NCI-H69 (cell line): ENCODE measurements at regions not wholly inside any gene's neighbourhood (a gene's known extent, or its start where the extent isn't known, plus 50 kb on each side); places are given as distances from the start of the nearest gene placed in this dataset.

ENCODE experiments used
- DNase-seq: peaks from one replicate; lab custom pipeline; 2025; lab: John Stamatoyannopoulos, UW

DNA sequence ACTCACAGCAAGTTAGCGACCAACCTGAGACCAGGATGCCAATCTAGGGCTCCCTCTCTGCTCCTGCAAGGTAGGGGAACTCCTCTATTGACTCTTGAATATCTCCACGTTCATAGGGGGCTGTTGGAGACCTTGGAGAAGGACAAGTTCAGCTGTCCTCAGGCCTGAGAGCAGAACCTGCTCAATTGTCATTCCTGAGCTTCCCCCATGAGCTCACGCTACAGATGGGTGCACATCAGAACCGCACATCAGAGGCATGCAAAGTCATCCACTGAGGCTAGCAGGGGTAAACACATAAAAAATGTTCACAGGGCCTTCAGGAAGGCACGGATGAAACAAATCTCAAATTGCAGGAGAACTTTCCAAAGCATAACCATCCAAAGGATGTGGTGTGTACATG lies 168.8 kb upstream of the ZNF507 start:
- DNase-seq: no peak

DNA sequence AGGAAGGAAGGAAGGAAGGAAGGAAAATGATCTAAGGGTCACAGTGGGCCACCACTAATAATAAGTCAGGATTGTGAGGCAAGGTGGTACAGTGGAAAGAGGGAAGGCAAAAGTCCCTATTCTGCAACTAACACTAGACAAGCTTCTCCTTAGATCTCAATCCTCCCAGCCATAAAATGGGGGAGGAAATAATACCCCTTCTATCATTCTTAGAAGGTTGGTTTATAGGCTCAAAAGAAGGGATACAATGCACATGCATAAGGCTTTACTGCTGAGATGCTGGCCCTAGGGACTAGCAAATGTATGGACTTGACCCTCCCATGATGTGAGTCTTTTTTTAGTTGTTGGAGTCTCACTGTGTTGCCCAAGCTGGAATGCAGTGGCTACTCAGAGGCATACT lies 167.7 kb upstream of the ZNF507 start:
- no peak for DNase-seq

DNA sequence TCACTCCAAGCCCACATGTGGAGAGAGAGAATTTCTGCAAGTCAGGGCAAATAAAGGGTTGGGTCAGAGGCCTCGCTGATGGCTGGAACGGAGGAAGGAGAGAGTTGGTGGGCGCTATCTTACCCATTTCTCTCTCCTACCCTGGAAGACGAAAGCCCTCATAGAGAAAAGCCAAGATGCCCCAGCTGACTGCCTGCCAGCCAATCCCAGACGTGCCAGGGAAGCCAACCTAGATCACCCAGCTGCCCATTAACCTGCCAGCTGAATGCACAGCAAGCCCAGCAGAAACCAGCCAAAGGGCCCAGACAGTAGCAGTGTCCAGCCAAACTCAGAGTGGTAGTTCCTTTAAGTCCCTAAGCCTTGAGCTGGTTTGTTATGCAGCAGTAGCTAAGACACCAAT lies 167.0 kb upstream of the ZNF507 start:
- no peak for DNase-seq

DNA sequence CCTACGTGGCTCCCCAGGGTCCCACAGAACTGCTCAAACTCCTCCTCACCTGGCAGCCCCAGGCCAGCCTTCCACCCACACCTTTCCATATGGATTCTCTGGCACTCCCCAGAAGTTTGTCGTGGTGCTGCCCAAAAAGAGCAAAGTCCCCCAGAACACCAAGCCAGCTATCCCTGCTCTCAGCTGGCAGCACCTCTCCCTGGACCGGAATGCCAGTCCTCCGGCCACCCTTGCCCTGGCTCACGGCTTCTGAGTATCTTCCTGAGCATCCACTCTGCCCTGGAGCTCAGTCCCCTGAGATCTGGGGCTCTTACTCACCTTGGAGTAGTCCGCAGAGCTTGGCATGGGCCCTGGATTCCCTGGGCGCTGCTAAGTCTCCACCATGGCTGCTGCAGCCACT lies 166.5 kb upstream of the ZNF507 start:
- no peak for DNase-seq

DNA sequence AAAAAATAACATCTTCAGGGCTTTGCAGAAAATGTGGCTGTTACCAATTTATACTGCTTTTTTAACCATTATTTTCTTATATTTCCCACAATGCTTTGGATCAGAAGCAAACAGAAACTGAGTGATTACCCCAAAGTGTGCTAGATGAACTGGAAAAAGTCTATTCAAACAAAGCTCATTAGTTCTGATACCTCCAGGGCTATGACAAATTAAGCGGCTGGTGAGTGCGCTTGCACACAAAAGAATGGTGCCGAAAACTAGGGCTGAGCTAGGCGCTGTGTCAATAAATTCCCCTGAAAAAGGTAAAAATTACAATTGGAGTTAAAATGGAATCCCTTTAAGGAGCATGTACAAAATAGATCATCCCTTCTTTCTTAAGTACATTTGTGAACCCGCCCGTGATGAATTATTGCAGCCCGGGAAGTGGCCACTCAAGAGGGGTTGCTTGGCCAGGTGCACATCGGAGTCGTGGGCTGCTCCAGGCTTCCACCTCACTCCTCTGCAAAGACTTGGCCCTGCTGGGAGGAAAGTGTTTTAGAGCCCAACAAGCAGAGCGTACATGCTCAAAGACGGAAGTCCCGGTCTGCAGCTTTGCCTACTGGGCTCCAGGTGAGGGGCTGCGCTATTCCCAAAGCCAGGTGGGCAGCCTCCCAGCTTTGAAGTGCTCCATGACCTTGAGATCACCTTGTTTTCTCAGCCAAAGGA lies 164.0 kb upstream of the ZNF507 start:
- no peak for DNase-seq

DNA sequence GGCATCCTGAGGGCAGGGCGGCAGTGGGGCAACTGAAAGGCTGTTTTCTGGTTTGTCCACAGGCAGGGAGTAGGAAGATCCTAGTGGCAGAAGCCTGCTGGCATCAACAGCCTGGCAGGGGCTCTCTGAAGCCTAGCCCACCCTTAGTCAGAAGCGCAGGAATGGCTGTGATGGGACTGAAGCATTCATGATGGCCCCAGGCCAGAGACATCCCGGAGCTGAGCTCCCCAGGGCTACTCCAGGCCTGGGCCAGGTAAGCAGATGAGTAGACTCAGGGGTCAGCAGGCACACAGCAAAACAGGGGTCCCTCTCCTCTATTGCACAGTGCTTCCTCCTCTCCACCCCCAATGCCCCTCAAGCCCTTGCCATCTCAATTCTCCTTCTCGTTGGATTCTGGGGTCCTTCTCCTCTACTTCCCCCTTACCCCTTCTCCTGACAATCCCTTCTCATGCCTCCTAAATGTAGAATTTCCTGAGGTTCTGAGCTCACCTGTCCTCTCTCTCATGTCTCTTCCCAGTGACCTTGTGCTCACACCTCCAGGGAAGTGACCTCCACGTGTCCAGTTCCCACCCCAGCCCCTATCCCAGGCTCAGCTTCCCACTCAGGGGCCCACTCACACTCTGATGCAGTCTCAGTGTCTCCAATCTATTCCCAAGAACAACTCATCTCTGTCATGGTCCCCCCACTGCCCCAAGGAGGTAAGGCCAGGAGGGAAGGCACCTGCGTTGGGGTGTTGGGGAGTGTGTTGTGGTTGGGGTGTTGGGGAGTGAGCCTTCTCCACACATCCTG lies 158.7 kb upstream of the ZNF507 start:
- DNase-seq: no peak

DNA sequence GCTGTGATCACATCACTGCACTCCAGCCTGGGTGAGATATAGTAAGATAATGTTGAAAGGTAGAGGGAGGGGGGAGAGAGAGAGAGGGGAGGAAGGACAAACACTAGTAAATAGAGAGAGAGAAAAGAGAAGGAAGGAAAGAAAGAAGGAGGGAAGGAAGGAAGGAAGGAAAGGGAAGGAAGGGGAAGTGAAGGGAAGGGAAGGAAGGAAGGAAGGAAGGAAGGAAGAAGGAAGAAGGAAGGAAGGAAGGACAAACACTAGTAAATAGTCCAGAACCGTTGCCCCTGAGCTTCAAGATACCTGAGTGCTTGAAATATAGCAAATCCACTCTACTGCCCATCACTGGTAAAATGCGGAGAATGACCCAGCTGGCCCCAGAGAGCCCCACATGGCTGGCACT lies 156.5 kb upstream of the ZNF507 start:
- DNase-seq: no peak

DNA sequence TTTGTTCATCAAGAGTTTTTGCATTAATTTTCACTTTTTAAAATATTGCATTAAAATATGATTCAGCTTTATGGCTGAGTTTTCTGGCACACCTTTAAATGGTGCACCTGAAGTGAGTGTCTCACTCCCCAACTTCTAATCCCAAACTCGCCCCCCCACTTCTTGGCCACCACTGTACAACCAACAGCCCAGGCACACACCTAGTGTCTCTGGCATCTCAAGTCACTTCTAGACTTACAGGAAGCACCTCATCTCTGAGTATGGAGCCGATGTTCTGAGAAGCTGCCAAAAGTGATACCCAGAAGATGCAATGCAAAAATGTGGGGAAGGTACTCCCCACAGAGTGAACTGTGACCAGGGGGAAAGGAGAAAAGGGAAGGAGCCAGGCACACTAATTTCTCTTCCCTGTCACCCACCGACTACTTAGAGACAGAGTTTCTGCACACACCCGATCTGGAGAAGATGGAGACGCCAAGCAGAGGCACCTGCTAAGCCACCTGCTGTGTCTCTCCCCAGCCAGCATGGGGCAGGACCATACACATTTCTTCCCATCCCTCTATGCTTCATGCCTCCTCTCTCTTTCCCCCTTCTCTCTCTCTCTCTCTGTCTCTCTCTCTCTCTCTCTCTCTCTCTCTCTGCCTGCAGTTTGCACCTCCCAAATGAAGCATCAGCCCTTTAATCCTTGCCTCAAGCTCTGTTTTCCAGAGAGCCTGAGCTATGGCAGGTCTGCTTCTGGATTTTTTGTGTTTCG lies 155.3 kb upstream of the ZNF507 start:
- no peak for DNase-seq

DNA sequence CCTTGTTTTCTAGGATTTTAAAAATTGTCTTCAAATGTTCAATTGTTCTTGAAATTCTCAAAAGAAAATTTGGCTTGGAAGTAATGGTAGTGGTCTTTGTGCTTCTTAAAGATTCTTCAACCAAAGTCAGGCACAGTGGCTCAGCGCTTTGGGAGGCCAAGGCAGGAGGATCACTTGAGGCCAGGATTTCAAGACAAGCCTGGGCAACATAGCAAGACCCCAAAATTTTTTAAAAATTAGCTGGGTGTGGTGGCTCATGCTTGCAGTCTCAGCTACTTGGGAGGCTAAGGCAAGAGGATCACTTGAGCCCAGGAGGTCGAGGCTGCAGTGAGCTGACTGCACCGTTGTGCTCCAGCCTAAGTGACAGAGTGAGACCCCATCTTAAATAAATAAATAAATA lies 153.5 kb upstream of the ZNF507 start:
- DNase-seq: no peak

DNA sequence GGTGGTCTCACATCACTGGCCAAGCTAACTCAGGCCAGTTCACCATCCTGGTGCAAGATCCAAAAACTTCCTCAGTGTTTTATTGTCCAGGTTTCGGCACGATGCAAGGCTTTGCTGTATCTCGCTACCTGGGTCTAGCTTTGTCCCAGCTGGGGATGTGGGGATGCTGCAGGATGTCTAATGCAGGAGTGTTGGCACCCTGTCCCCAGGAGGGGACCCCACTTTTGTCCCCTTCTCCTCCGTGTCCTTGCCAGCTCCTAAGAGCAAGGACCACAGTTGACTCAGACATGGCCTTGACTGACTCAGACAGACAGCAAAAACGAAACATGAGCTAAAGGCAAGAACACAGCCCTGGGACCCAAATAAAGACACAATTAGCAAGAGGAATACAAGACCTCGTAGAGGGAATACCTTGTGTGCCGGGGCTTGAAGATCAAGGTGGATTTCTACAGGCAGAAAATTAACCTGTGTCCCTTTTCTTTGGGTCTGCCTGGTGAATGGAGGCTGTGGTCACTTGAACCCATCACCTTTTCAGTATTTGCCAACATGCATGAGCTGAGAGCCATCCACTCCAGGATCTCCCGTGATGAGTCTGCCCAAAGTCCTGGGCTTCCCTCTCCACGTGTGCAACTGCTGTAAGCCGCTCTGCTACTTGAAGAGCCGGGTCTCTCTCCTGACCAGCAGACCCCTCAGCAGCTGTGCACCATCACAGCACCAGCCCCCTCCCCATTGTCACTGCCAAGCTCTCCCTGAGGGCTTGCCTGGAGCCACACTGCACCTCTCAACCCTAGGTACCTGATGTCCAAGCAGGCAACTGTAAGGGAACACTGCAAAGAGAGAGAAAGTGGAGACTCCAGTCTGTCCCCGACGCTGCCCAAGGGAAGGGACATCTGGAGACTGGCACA lies 149.5 kb upstream of the ZNF507 start:
- no peak for DNase-seq

DNA sequence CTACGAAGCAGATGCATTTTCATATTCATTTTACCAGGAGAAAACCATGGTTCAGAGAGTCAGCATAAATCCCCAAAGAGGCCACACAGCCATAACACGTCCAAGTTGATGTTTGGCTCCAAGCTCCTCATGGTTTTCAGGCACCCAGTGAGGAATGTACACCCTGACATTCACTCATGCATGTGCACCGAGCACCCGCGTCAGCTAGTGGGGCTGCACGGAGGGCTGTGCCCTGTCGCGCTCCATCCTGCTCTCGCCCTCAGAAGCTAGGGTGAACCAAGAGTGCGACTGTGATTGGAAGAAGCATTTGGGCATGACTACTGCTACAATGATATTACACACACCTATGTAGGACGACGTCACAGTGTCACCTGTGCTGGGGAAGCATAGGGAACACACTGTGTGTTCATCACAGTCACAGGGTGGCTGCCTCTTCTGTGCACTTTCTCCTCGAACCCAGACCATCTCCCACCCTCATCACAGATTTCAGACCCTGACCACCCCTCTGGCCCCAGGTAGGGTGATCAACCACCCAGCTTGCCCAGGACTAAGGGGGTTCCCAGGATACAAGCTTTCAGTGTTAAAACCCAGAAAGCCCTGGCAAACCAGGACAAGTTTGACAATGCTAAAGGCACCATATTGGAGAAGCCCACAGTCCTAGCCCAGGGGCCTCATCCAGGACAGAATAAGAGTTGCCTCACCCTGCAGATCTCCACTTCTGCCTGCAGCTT lies 148.6 kb upstream of the ZNF507 start:
- DNase-seq: no peak

DNA sequence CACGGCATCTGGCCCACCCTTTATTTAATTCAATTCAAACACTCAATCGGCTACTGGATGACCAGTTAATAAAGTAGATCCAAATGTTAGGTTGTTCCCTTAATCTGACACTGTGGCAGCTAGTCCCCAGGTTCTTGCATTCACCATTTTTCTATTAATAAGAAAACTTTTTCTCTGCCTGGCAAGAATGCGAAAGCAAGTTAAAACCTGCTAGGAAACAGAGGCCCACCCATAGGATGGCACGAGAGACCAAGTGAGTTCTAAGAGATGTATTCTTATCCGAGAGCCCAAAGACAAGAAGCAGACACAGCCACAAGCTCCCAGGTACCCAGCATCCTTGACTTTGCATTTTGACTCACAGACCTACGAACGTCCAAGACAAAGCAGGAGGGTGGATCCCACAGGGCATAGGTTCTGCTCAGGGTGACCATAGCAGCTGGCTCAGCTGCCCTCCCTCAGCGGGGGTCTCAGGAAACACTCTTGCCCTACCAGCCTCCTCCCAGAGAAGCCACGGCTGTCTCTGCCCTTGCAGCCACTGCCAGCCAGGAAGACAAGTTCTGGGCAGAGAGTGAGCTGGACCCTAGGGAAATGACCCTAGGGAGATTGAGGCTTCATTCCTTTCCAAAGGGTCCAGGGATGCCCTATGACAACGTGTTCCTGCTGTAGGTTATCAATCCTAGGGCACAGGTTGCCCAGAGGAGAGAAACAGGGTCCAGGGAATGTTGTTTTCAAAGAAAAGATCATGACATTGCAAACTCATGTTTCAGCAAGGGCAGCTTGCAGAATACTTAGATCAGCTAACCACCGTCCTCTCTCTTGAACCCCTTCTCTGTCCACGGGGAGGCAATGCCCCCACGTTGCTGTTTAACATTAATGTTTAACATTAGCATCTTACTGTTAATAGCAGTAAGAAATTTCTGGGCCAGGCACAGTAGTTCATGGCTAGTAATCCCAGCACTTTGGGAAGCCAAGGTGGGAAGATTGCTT lies 147.2 kb upstream of the ZNF507 start:
- no peak for DNase-seq

DNA sequence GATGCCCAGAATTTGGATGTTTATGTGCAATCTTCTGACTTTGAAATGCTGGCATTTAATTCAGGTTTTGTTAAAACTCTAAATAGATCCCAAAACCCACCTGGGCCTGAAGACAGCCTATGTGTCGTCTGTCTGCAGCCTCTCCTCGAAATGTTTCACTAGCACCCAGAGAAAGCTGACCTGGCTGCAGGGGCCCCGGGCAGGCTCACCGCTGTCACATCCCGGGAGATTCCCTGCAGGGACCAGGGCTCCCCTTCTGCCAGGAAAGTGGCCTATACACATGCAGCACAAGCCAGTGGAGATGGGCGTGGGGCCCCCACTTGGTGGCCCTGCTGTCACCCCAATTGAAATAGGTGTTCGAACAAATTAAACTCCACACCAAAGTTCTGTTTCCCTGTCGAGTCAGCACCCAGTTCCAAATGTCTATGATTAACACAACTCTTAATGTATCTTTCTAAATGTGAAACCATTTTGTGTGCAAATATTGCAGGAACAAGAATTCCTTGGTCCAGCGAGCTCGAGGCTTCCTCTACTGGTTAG lies 145.8 kb upstream of the ZNF507 start:
- DNase-seq: no peak

DNA sequence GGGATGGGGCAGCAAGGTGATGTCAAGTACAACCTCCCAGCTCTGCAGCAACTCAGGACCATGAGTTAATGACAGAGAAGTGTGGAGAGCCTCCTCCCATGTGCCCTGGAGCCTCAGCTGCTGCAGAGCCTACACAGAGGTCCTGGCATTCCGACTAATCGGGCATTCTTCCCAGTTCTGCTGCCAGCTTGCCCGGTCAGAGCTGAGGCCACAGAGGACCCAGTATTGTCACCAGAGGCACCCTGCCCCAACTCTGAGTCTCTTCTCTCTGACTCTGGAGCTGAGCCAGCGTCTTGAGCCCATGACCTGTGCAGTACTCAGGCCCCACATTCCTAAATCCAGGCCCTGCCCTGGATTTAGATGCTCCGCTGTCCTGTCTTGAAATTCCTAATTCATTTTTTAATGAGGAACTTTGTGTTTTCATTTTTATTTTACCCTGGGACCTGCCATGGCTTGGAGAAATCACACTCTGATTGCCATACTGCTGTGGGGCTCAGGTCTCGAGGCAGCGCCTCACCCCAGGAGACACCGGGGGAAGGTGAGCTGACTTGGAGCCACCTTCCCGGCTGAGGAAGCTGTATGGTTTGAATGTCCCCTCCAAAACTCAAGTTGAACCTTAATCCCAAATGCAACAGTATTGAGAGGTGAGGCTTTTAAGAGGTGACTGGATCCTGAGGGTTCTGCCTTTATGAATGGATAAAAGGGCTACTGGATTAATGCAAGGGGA lies 144.9 kb upstream of the ZNF507 start:
- DNase-seq: no peak

DNA sequence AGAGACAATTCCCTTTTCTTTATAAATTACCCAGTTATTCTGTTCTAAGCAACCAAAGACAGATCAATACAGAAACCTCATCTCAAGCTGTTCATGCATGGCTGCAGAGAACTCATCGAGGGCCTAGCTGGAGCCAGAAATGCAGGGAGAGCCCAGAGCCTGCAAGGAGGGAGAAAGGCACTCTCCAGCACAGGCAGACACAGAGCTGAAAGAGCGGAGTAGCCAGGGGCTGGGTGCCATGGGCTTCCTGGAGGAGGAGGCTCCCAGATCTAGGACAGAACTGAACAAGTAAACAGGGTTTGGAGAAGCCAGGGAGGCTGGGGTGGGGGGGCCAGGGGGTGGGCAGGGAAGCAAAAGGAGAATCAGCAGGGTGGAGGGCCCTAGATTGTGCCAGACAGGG lies 144.2 kb upstream of the ZNF507 start:
- no peak for DNase-seq

DNA sequence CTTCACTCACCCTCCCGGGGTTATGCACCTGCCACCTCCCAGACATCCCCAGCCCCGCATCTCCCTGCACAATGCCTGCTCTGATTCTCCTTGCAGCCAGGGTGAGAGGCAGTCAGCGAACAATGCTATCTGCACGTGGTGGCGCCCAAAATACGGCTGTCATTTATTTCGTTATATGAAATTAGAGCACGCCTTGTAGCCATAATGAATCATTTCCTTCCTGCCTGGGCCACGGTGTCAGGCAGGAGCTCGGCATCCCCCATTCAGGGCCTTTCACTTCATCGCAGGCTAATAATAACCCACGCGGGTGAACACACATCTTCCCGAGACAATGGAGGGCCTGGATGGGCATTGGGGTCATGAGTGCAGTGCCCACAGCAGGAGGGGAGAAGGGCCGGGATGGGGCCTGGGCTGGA lies 143.8 kb upstream of the ZNF507 start:
- DNase-seq: no peak

DNA sequence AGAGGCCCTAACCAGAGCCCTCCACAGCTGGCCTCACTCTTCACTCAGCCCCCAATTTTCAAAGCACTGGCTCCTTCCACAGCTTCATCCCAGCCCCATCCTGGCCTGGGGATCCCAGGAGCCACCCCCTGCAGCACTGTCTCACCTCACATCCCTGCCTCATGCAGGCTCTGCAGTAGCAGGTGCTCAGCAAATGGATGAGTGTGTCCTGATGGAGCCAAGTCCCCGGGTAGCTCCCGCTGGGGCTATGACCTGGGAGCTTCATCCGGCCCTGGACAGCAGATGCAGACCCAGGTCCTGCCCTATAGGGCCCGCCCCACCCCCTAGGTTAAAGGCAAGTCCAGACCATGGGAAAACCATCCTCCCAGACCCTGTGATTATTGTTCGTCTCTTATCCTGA lies 143.2 kb upstream of the ZNF507 start:
- DNase-seq: no peak

DNA sequence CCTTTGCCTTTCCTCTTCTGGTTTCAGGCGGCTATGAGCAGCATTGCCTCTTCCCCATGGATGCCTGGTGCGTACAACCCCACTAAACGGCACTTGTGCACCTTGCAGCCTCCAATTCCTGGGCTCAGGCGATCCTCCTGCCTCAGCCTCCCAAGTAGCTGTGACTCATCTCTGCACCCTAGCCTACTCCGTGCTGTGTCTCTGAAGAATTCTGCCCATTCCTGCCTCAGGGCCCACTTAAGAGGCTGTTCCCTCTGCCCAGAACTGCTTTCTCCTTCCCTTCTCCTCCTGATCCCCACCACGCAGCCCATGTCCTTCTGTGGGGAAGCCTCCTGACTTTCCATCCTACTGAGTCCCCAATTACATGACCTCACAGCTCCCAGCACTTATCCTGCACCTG lies 142.2 kb upstream of the ZNF507 start:
- DNase-seq: no peak

DNA sequence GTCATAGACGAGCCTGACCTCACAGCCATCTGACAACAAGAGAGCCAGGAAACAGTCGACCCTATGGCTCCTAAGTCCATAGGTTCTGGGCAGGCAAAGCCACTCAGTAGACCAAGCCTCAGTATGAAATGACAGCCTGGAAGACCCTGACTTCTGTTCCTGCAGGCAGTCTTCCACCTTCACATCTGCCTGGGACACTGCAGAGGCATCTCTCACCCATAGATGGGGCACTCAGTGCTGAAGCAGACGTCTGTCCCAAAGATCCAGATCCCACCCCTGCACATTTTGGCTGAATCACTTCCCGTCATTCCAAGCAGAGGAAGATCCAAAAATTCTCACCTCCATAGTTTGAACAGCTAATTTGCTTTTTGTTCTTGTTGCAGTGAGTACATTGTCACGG lies 139.3 kb upstream of the ZNF507 start:
- no peak for DNase-seq
